K562 (cell line): ENCODE measurements at regions not wholly inside any gene's neighbourhood (a gene's known extent, or its start where the extent isn't known, plus 50 kb on each side); places are given as distances from the start of the nearest gene placed in this dataset.

Source experiments
- ATAC-seq: fragments of 200-7000 bp; cut with Tn5 transposase; 3 replicates; pipeline ENCODE4 v1.9.1; 2020; ENCODE audit warnings: moderate library complexity
- BruUV-seq: library from RNA; stranded (reverse); fragments of 400-500 nt; replicated peaks from 2 replicates; lab custom pipeline; 2021; lab: Mats Ljungman, UMichigan
- CTCF ChIA-PET: fragments of 300-600 bp; formaldehyde crosslinking; extraction: SDS; loops from one replicate; lab custom pipeline; 2021; ENCODE audit warnings: low intra/inter-chr PET ratio; lab: Yijun Ruan, JAX
- POLR2A ChIA-PET: fragments of 300-600, 350-650 bp; sonication (Branson Sonifier 250); formaldehyde crosslinking; extraction: SDS; loops from one replicate; lab custom pipeline; 2021; ENCODE audit warnings: antibody characterized with exemption, inconsistent platforms; lab: Yijun Ruan, JAX
- DNase-seq, 4 experiments: peaks; one replicate each; pipeline versions ENCODE4 v3.0.0 to v3.0.0-alpha.2; 2011 to 2018; ENCODE audit warnings: low spot score in 3 of 4, mixed read lengths in 3 of 4; ENCODE audit errors: extremely low read depth in 1 of 4
- FAIRE-seq: peaks from 2 replicates; lab custom pipeline; 2011; peaks lifted over from hg19 to GRCh38; lab: Jason Lieb, UNC
- H2AFZ ChIP-seq: 2 replicates; pipeline ENCODE4 v1.6.0; 2011; ENCODE audit warnings: low read depth, low read length, control low read depth, inconsistent platforms
- H3K27ac ChIP-seq: fragments of 200-600 bp; 3 replicates; pipeline ENCODE4 v1.8.0; 2011; ENCODE audit warnings: low read depth, mild to moderate bottlenecking, control low read depth, inconsistent platforms, low read length, moderate library complexity, mixed read lengths; ENCODE audit errors: extremely low read depth
- H3K27me3 ChIP-seq, 2 experiments: fragments of 300-600 bp in 1 of 2; 2 replicates in 1 of 2; 3 replicates in 1 of 2; pipeline versions ENCODE4 v1.6.0 to v1.8.0; 2011; ENCODE audit warnings: inconsistent platforms in 2 of 2, low read length in 2 of 2, mild to moderate bottlenecking in 1 of 2, mixed read lengths in 1 of 2, moderate library complexity in 1 of 2; ENCODE audit not compliant: control insufficient read depth in 2 of 2, insufficient read depth in 2 of 2
- H3K36me3 ChIP-seq: fragments of 300-600 bp; 3 replicates; pipeline ENCODE4 v1.8.0; 2011; ENCODE audit warnings: mild to moderate bottlenecking, low read length, inconsistent platforms; ENCODE audit not compliant: control insufficient read depth, insufficient read depth
- H3K4me1 ChIP-seq, 2 experiments: fragments of 200-600 bp in 1 of 2; replicated peaks in 1 of 2; 2 replicates in 1 of 2; 3 replicates in 1 of 2; pipeline versions ENCODE4 v1.5.1 to v1.8.0; 2011; ENCODE audit warnings: inconsistent platforms in 2 of 2, low read length in 2 of 2, mild to moderate bottlenecking in 1 of 2, mixed read lengths in 1 of 2, moderate library complexity in 1 of 2; ENCODE audit not compliant: control insufficient read depth in 2 of 2, insufficient read depth in 2 of 2
- H3K4me2 ChIP-seq: 2 replicates; pipeline ENCODE4 v1.6.1; 2011; ENCODE audit warnings: low read length, control low read depth, inconsistent platforms, mixed read lengths; ENCODE audit not compliant: insufficient read depth
- H3K4me3 ChIP-seq: fragments of 200-600 bp; sonication (generic), shearing (Covaris generic); 2 replicates; pipeline ENCODE4 v1.5.1; 2016; ENCODE audit warnings: control low read depth, inconsistent platforms
- H3K79me2 ChIP-seq: fragments of 200-600 bp; 3 replicates; pipeline ENCODE4 v1.8.0; 2011; ENCODE audit warnings: low read length, inconsistent platforms; ENCODE audit not compliant: control insufficient read depth, insufficient read depth
- H3K9ac ChIP-seq, 2 experiments: 2 replicates each; pipeline versions ENCODE4 v1.6.0 to v1.6.1; 2011; ENCODE audit warnings: low read depth in 2 of 2, low read length in 2 of 2, control low read depth in 1 of 2, inconsistent platforms in 1 of 2, mild to moderate bottlenecking in 1 of 2, mixed read lengths in 1 of 2; ENCODE audit not compliant: insufficient read depth in 1 of 2
- H3K9me1 ChIP-seq: one replicate; pipeline ENCODE4 v1.6.0; 2011; ENCODE audit warnings: inconsistent platforms, mild to moderate bottlenecking, low read length, moderate library complexity; ENCODE audit not compliant: control insufficient read depth, insufficient read depth
- H3K9me3 ChIP-seq: replicated peaks from 2 replicates; pipeline ENCODE4 v1.5.1; 2011; ENCODE audit warnings: low read depth, low read length, inconsistent platforms; ENCODE audit not compliant: control insufficient read depth, insufficient read depth
- H4K20me1 ChIP-seq: replicated peaks from 2 replicates; pipeline ENCODE4 v1.6.1; 2011; ENCODE audit warnings: low read length, inconsistent platforms, mixed read lengths; ENCODE audit not compliant: control insufficient read depth, insufficient read depth
- ERF ChIP-seq: fragments of 450-650 bp; formaldehyde crosslinking; IDR thresholded peaks from 2 replicates; pipeline ENCODE4 v1.4.0; 2020; ENCODE audit warnings: mild to moderate bottlenecking, mixed read lengths
- HNRNPK ChIP-seq: fragments of 200-400 bp; formaldehyde crosslinking; IDR thresholded peaks from one replicate; pipeline ENCODE4 v1.6.1; 2018; ENCODE audit warnings: mild to moderate bottlenecking, low read depth, low read length; ENCODE audit not compliant: poor library complexity, severe bottlenecking
- PHF20 ChIP-seq: fragments of 450-650 bp; IDR thresholded peaks from 2 replicates; pipeline ENCODE4 v1.6.1; 2018; ENCODE audit not compliant: partially characterized antibody
- POLR2A ChIP-seq: fragments of 450-650 bp; conservative IDR thresholded peaks from 2 replicates; pipeline ENCODE4 v1.6.1; 2016
- RBM15 ChIP-seq: fragments of 200-400 bp; formaldehyde crosslinking; IDR thresholded peaks from 2 replicates; pipeline ENCODE4 v1.6.1; 2018; ENCODE audit warnings: mild to moderate bottlenecking, low read length, moderate library complexity; ENCODE audit not compliant: insufficient read depth
- SFPQ ChIP-seq: fragments of 200-400 bp; formaldehyde crosslinking; IDR thresholded peaks from 2 replicates; pipeline ENCODE4 v1.6.1; 2017; ENCODE audit warnings: mild to moderate bottlenecking, low read depth, low read length, moderate library complexity
- ZNF277 ChIP-seq: fragments of 250-450 bp; sonication (Bioruptor Pico); IDR thresholded peaks from 2 replicates; pipeline ENCODE4 v1.8.0; 2022; ENCODE audit warnings: inconsistent platforms, mild to moderate bottlenecking, moderate library complexity, borderline replicate concordance
- in situ Hi-C: fragments of 300-500 bp; cut with MboI; formaldehyde crosslinking; loops from 4 replicates; pipeline ENCODE4 v1.15.0; 2018; ENCODE audit warnings: inconsistent platforms, mixed read lengths
- intact Hi-C: fragments of 100-400 bp; cut with micrococcal nuclease; formaldehyde crosslinking; loops from 2 replicates; pipeline ENCODE4 v1.14.2; 2022

- TF ChIP-seq HNRNPK, result no peak
Measured at GRCh38 chr21:23955135-23955843, 1652.0 kb downstream of the MRPL39 start (continued).

GRCh38 chr21:23952269-23952668 is 1655.0 kb downstream of the MRPL39 start:
- no peaks in the 10 kb centered on the region for H3K4me1 ChIP-seq
- no peaks in the 10 kb centered on the region; the same call in 2 of the 3 replicates for H3K36me3 ChIP-seq
- H3K27me3 ChIP-seq, result no peaks in the 10 kb centered on the region
- H3K4me3 ChIP-seq, result no peak overlapping the region
- H3K9me1 ChIP-seq, result no peaks in the 10 kb centered on the region
- FAIRE-seq, result no peak
- ATAC-seq, result no peak
- no peaks in the 10 kb centered on the region for H4K20me1 ChIP-seq
- H3K9me3 ChIP-seq, result no peaks in the 10 kb centered on the region
- H3K9ac ChIP-seq, result no peak overlapping the region
- TF ChIP-seq RBM15 (no peak), POLR2A (no peak), SFPQ (no peak), ZNF277 (no peak), ERF (no peak), PHF20 (no peak)
- no peak overlapping the region for H3K4me2 ChIP-seq
- H2AFZ ChIP-seq, result no peak overlapping the region
- ChIA-PET POLR2A (no interaction called here), CTCF (no interaction called here)
- in situ Hi-C loops (no loop called here), intact Hi-C loops (no loop called here)
- no peaks in the 10 kb centered on the region for H3K79me2 ChIP-seq
- DNase-seq, result no peak
- no TSS peak for BruUV-seq
- no peak overlapping the region for H3K27ac ChIP-seq
